Left lung (tissue), 4 donors: ENCODE measurements at regions not wholly inside any gene's neighbourhood (a gene's known extent, or its start where the extent isn't known, plus 50 kb on each side); places are given as distances from the start of the nearest gene placed in this dataset.
"Not testable (repeated sequence)": the region's sequence is repeated elsewhere in the genome, so short reads cannot be mapped to it uniquely, and the experiment has no call there.

Experiments
- ATAC-seq: fragments of 200-7000 bp; cut with Tn5 transposase; one replicate; pipeline ENCODE4 v1.9.1; 2020; ENCODE audit warnings: moderate library complexity
- DNase-seq, 4 donors: peaks; one replicate each; pipeline ENCODE4 v3.0.0-alpha.2; 2013 to 2020
- H3K27ac ChIP-seq, 2 donors: fragments of 200-600 bp; sonication (generic) in 1 of 2; one replicate each; pipeline versions ENCODE4 v1.5.0 to v1.8.0; 2020 to 2021
- H3K27me3 ChIP-seq, 2 donors: fragments of 200-600 bp; sonication (generic) in 1 of 2; one replicate each; pipeline versions ENCODE4 v1.5.0 to v1.8.0; 2020 to 2021
- H3K36me3 ChIP-seq, 2 donors: fragments of 200-600 bp; sonication (generic) in 1 of 2; one replicate each; pipeline versions ENCODE4 v1.5.0 to v1.8.0; 2020 to 2021
- H3K4me1 ChIP-seq, 2 donors: fragments of 200-600 bp; one replicate each; pipeline ENCODE4 v1.8.0; 2021
- H3K4me3 ChIP-seq, 2 donors: fragments of 200-600 bp; sonication (generic) in 1 of 2; one replicate each; pipeline versions ENCODE4 v1.5.0 to v1.8.0; 2020 to 2021; ENCODE audit warnings: mild to moderate bottlenecking in 1 of 2
- H3K9me3 ChIP-seq, 2 donors: fragments of 200-600 bp; sonication (generic) in 1 of 2; one replicate each; pipeline versions ENCODE4 v1.5.0 to v1.8.0; 2020 to 2021
- CTCF ChIP-seq, 2 donors: fragments of 200-600 bp; sonication (generic) in 1 of 2; IDR thresholded peaks; one replicate each; pipeline versions ENCODE4 v1.5.0 to v1.8.0; 2021; ENCODE audit warnings: antibody characterized with exemption in 2 of 2
- intact Hi-C, 2 donors: fragments of 100-400 bp; cut with DNase I; formaldehyde crosslinking; loops; one replicate each; pipeline versions ENCODE4 v1.11.2 to v1.14.2; 2022
- donor health status: DM: no; HTN: yes; CAD: no.
- donor health status: DM: no; HTN: no; CAD: no.

- Histone ChIP-seq H3K27ac (no peak overlapping the region), H3K9me3 (peaks cover 0 to 9% of the 10 kb centered on the region in 2 donors), H3K36me3 (no peaks in the 10 kb centered on the region), H3K4me3 (no peak overlapping the region), H3K27me3 (no peaks in the 10 kb centered on the region), H3K4me1 (no peaks in the 10 kb centered on the region)
- DNase-seq (no peak), ATAC-seq (no peak)
- intact Hi-C loops: no loop called here
- TF ChIP-seq CTCF (IDR thresholded peaks at IDR 0.05): no peak
Observed at GRCh38 chr18:1304392-1304992, 399.8 kb downstream of the ADCYAP1 start.

GRCh38 chr18:1306641-1307040 lies 402.0 kb downstream of the ADCYAP1 start:
- DNase-seq (no peak), ATAC-seq (no peak)
- peaks cover 0 to 3% of the 10 kb centered on the region in 2 donors for H3K9me3 ChIP-seq
- intact Hi-C loops: no loop called here
- H3K36me3 ChIP-seq: no peaks in the 10 kb centered on the region
- no peaks in the 10 kb centered on the region for H3K4me1 ChIP-seq
- H3K4me3 ChIP-seq: no peak overlapping the region
- no peaks in the 10 kb centered on the region for H3K27me3 ChIP-seq
- H3K27ac ChIP-seq: no peak overlapping the region
- no peak for TF ChIP-seq CTCF (IDR thresholded peaks at IDR 0.05)

GRCh38 chr18:1308686-1309085 lies 404.0 kb downstream of the ADCYAP1 start:
- no peak for ATAC-seq
- no peak for DNase-seq
- H3K4me1 ChIP-seq: no peaks in the 10 kb centered on the region
- H3K4me3 ChIP-seq: no peak overlapping the region
- H3K27me3 ChIP-seq: no peaks in the 10 kb centered on the region
- H3K27ac ChIP-seq: no peak overlapping the region
- H3K36me3 ChIP-seq: no peaks in the 10 kb centered on the region
- TF ChIP-seq CTCF (IDR thresholded peaks at IDR 0.05): no peak
- intact Hi-C loops: no loop called here
- peaks cover 0 to 3% of the 10 kb centered on the region in 2 donors for H3K9me3 ChIP-seq

- H3K27me3 ChIP-seq: no peaks in the 10 kb centered on the region
- no peaks in the 10 kb centered on the region for H3K4me1 ChIP-seq
- DNase-seq (no peak), ATAC-seq (no peak)
- no peak overlapping the region for H3K4me3 ChIP-seq
- peaks cover 0 to 6% of the 10 kb centered on the region in 2 donors for H3K9me3 ChIP-seq
- H3K27ac ChIP-seq: no peak overlapping the region
- intact Hi-C loops: no loop called here
- no peaks in the 10 kb centered on the region for H3K36me3 ChIP-seq
- no peak for TF ChIP-seq CTCF (IDR thresholded peaks at IDR 0.05)
Observed at GRCh38 chr18:1311376-1311775, 406.7 kb downstream of the ADCYAP1 start.

- H3K27ac ChIP-seq, ATAC-seq, H3K4me1 ChIP-seq, H3K4me3 ChIP-seq, H3K27me3 ChIP-seq, H3K36me3 ChIP-seq, intact Hi-C loops, DNase-seq: not testable (repeated sequence)
- peaks cover 0 to 25% of the 10 kb centered on the region in 2 donors for H3K9me3 ChIP-seq
Observed at GRCh38 chr18:1335345-1335744, 430.7 kb downstream of the ADCYAP1 start.

GRCh38 chr18:1350931-1351450 lies 446.3 kb downstream of the ADCYAP1 start:
- Histone ChIP-seq H3K27me3 (no peaks in the 10 kb centered on the region), H3K36me3 (no peaks in the 10 kb centered on the region), H3K4me1 (no peaks in the 10 kb centered on the region), H3K4me3 (no peak overlapping the region), H3K9me3 (peaks cover 0 to 4% of the 10 kb centered on the region in 2 donors), H3K27ac (no peak overlapping the region)
- DNase-seq (no peak), ATAC-seq (no peak)
- intact Hi-C loops: no loop called here
- no peak for TF ChIP-seq CTCF (IDR thresholded peaks at IDR 0.05)
